HCT116 (cell line): ENCODE measurements at regions not wholly inside any gene's neighbourhood (a gene's known extent, or its start where the extent isn't known, plus 50 kb on each side); places are given as distances from the start of the nearest gene placed in this dataset.

ENCODE experiments used
- ATAC-seq: fragments of 200-7000 bp; cut with Tn5 transposase; 2 replicates; pipeline ENCODE4 v1.9.1; 2020; ENCODE audit warnings: mild to moderate bottlenecking, moderate library complexity
- BruUV-seq: library from RNA; stranded (reverse); fragments of 400-500 nt; replicated peaks from 2 replicates; lab custom pipeline; 2021; lab: Mats Ljungman, UMichigan
- CTCF ChIA-PET: fragments of 300-600 bp; sonication (Branson Sonifier 250); formaldehyde crosslinking; loops from one replicate; lab custom pipeline; 2021; ENCODE audit warnings: antibody characterized with exemption; lab: Charles Lee
- POLR2A ChIA-PET: fragments of 300-600, 350-600 bp; sonication (Branson Sonifier 250); formaldehyde crosslinking; loops from one replicate; lab custom pipeline; 2021; ENCODE audit warnings: antibody characterized with exemption; lab: Charles Lee
- RAD21 ChIA-PET, 2 experiments: fragments of 300-600 bp; sonication (Branson Sonifier 250); formaldehyde crosslinking; loops; one replicate each; lab custom pipeline; 2023; ENCODE audit warnings: low total read pairs in 2 of 2; ENCODE audit not compliant: uncharacterized antibody in 2 of 2, unreplicated experiment in 2 of 2, low non-redundant PET in 1 of 2; lab: Charles Lee
- DNase-seq: peaks from one replicate; pipeline ENCODE4 v3.0.0-alpha.2; 2010; ENCODE audit warnings: low read depth, low spot score
- H2AFZ ChIP-seq: fragments of 200-600 bp; shearing (Covaris generic), sonication (generic); 2 replicates; pipeline ENCODE4 v1.6.1; 2017; ENCODE audit warnings: low read depth, mixed run types, mixed read lengths, antibody characterized with exemption, low read length; ENCODE audit not compliant: poor library complexity, severe bottlenecking
- H3K27ac ChIP-seq: 2 replicates; pipeline ENCODE4 v1.5.1; 2012; ENCODE audit warnings: low read depth, low read length
- H3K27me3 ChIP-seq: fragments of 200-600 bp; sonication (generic); 2 replicates; pipeline ENCODE4 v1.6.1; 2016; ENCODE audit warnings: mixed run types, low read length, mixed read lengths; ENCODE audit not compliant: insufficient read depth
- H3K36me3 ChIP-seq, 2 experiments: fragments of 200-500 bp in 1 of 2; fragments of 200-600 bp in 1 of 2; sonication (Bioruptor generic) in 1 of 2; sonication (generic) in 1 of 2; 2 replicates each; pipeline versions ENCODE4 v1.5.1 to v1.6.1; 2014 to 2016; ENCODE audit warnings: low read length in 2 of 2, inconsistent platforms in 1 of 2, mixed read lengths in 1 of 2, mixed run types in 1 of 2; ENCODE audit not compliant: insufficient read depth in 2 of 2, control insufficient read depth in 1 of 2
- H3K4me1 ChIP-seq, 2 experiments: fragments of 200-600 bp in 1 of 2; sonication (generic) in 1 of 2; 2 replicates each; pipeline versions ENCODE4 v1.5.1 to v1.6.1; 2012 to 2017; ENCODE audit warnings: low read length in 2 of 2, inconsistent platforms in 1 of 2, mild to moderate bottlenecking in 1 of 2, mixed read lengths in 1 of 2, mixed run types in 1 of 2, moderate library complexity in 1 of 2; ENCODE audit not compliant: insufficient read depth in 2 of 2, control insufficient read depth in 1 of 2
- H3K4me2 ChIP-seq: fragments of 200-600 bp; sonication (generic); 2 replicates; pipeline ENCODE4 v1.6.1; 2017; ENCODE audit warnings: mixed run types, low read length, mixed read lengths
- H3K4me3 ChIP-seq, 2 experiments: fragments of 200-600 bp in 1 of 2; sonication (generic) in 1 of 2; replicated peaks in 1 of 2; 2 replicates each; pipeline ENCODE4 v1.5.1; 2011 to 2016; ENCODE audit warnings: low read length in 2 of 2, control low read depth in 1 of 2, low read depth in 1 of 2, mild to moderate bottlenecking in 1 of 2, mixed read lengths in 1 of 2, mixed run types in 1 of 2
- H3K79me2 ChIP-seq: fragments of 200-600 bp; sonication (generic); 2 replicates; pipeline ENCODE4 v1.6.1; 2017; ENCODE audit warnings: mild to moderate bottlenecking, mixed run types, low read length, moderate library complexity, mixed read lengths; ENCODE audit not compliant: insufficient read depth
- H3K9ac ChIP-seq: fragments of 200-600 bp; sonication (generic); 2 replicates; pipeline ENCODE4 v1.6.1; 2016; ENCODE audit warnings: low read length, mixed read lengths
- H3K9me2 ChIP-seq: fragments of 200-600 bp; sonication (generic), shearing (Covaris generic); 2 replicates; pipeline ENCODE4 v1.6.1; 2017; ENCODE audit warnings: mixed run types, mild to moderate bottlenecking, moderate library complexity; ENCODE audit not compliant: insufficient read depth
- H3K9me3 ChIP-seq, 2 experiments: fragments of 200-500 bp in 1 of 2; fragments of 200-600 bp in 1 of 2; sonication (Bioruptor generic) in 1 of 2; sonication (generic) in 1 of 2; 2 replicates each; pipeline ENCODE4 v1.6.1; 2014 to 2017; ENCODE audit warnings: low read length in 2 of 2, mixed read lengths in 2 of 2, inconsistent platforms in 1 of 2, low read depth in 1 of 2, mild to moderate bottlenecking in 1 of 2, mixed run types in 1 of 2, moderate library complexity in 1 of 2; ENCODE audit not compliant: control insufficient read depth in 1 of 2, insufficient read depth in 1 of 2
- H4K20me1 ChIP-seq: fragments of 200-600 bp; sonication (generic), shearing (Covaris generic); 2 replicates; pipeline ENCODE4 v1.6.1; 2017; ENCODE audit warnings: mixed run types, mild to moderate bottlenecking, moderate library complexity; ENCODE audit not compliant: insufficient read depth
- CEBPB ChIP-seq: IDR thresholded peaks from 2 replicates; pipeline ENCODE4 v1.6.1; 2012; ENCODE audit warnings: low read depth
- EGR1 ChIP-seq: IDR thresholded peaks from 2 replicates; pipeline ENCODE4 v1.6.1; 2012; ENCODE audit warnings: low read depth
- JUND ChIP-seq: IDR thresholded peaks from 2 replicates; pipeline ENCODE4 v1.6.1; 2012
- RAD21 ChIP-seq: IDR thresholded peaks from 2 replicates; pipeline ENCODE4 v1.6.1; 2012; ENCODE audit warnings: low read depth, mild to moderate bottlenecking
- SP1 ChIP-seq: IDR thresholded peaks from 2 replicates; pipeline ENCODE4 v1.6.1; 2012; ENCODE audit warnings: low read depth
- ZBTB33 ChIP-seq: IDR thresholded peaks from 2 replicates; pipeline ENCODE4 v1.6.1; 2011; ENCODE audit warnings: mild to moderate bottlenecking, low read length, moderate library complexity; ENCODE audit not compliant: insufficient replicate concordance; ENCODE audit errors: extremely low read depth
- intact Hi-C: fragments of 100-400 bp; cut with micrococcal nuclease; formaldehyde crosslinking; loops from 2 replicates; pipeline ENCODE4 v1.10.0; 2022
- TF ChIP-seq, protein P1 (sequence below): IDR thresholded peaks from 2 replicates; pipeline ENCODE4 v1.6.1; 2012; ENCODE audit warnings: low read depth

DNA sequence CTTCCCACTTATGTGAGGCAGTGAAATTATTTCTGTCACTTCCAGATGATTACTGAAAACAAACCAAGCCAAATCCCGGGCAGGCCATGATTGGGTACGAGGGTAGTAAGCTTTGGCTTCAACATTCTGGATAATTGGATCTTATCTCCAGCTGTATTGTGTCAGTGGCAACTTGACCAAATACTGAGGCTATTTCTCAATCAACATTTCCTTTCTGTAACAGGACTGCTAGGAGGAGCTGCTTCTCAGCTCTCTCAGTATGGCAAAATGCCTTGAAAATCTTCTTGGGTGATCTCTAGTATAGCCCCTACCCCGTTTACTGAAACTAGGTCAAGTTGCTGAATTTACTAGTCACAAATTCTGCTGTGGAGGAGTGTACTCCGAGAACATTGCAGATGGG lies 169.3 kb upstream of the FRMPD4 start (continued):
- TF ChIP-seq, protein P1, sequence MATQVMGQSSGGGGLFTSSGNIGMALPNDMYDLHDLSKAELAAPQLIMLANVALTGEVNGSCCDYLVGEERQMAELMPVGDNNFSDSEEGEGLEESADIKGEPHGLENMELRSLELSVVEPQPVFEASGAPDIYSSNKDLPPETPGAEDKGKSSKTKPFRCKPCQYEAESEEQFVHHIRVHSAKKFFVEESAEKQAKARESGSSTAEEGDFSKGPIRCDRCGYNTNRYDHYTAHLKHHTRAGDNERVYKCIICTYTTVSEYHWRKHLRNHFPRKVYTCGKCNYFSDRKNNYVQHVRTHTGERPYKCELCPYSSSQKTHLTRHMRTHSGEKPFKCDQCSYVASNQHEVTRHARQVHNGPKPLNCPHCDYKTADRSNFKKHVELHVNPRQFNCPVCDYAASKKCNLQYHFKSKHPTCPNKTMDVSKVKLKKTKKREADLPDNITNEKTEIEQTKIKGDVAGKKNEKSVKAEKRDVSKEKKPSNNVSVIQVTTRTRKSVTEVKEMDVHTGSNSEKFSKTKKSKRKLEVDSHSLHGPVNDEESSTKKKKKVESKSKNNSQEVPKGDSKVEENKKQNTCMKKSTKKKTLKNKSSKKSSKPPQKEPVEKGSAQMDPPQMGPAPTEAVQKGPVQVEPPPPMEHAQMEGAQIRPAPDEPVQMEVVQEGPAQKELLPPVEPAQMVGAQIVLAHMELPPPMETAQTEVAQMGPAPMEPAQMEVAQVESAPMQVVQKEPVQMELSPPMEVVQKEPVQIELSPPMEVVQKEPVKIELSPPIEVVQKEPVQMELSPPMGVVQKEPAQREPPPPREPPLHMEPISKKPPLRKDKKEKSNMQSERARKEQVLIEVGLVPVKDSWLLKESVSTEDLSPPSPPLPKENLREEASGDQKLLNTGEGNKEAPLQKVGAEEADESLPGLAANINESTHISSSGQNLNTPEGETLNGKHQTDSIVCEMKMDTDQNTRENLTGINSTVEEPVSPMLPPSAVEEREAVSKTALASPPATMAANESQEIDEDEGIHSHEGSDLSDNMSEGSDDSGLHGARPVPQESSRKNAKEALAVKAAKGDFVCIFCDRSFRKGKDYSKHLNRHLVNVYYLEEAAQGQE = no peak
- no peak for TF ChIP-seq ZBTB33
- TF ChIP-seq RAD21 = no peak
- TF ChIP-seq SP1 = no peak

- H3K79me2 ChIP-seq = no peaks in the 10 kb centered on the region
- POLR2A ChIA-PET = no interaction called here
- TF ChIP-seq CEBPB (no peak), EGR1 (no peak), JUND (no peak)
- TF ChIP-seq, protein P1 = no peak
- H3K4me3 ChIP-seq = no peak overlapping the region
- no peaks in the 10 kb centered on the region for H3K9me3 ChIP-seq
- no peak overlapping the region for H2AFZ ChIP-seq
- no TSS peak for BruUV-seq
- no peaks in the 10 kb centered on the region for H3K36me3 ChIP-seq
- no peak overlapping the region for H3K9ac ChIP-seq
- no peaks in the 10 kb centered on the region for H4K20me1 ChIP-seq
- no peak overlapping the region for H3K27ac ChIP-seq
- RAD21 ChIA-PET = no interaction called here
- no peak overlapping the region for H3K4me2 ChIP-seq
- H3K4me1 ChIP-seq = no peaks in the 10 kb centered on the region
- no peaks in the 10 kb centered on the region for H3K9me2 ChIP-seq
- H3K27me3 ChIP-seq = no peaks in the 10 kb centered on the region
- CTCF ChIA-PET = no interaction called here
- no peak for ATAC-seq
- intact Hi-C loops = no loop called here
- DNase-seq = no peak
Observed at GRCh38 chrX:11970578-11971359, 167.5 kb upstream of the FRMPD4 start.
